ENCODE measurements at regions not wholly inside any gene's neighbourhood (a gene's known extent, or its start where the extent isn't known, plus 50 kb on each side); places are given as distances from the start of the nearest gene placed in this dataset.
"Not testable (repeated sequence)": the region's sequence is repeated elsewhere in the genome, so short reads cannot be mapped to it uniquely, and the experiment has no call there.

DNA sequence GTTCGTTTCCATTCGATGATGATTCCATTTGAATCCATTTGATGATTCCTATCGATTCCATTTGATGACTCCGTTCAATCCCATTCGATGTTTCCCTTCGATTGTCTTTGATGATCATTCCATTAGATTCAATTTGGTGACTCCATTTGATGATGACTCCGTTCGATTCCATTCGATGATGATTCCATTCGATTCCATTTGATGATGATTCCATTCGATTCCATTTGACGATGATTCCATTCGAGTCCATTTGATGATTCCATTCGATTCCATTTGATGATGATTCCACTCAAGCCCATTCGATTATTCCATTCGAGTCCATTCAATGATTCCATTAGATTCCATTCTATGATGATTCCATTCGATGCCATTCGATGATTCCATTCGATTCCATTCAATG is 2730.6 kb downstream of the RPIA start:
- not testable (repeated sequence) for H3K4me3 ChIP-seq (ENCODE audit: low read length in 2 of 2); H3K27me3 ChIP-seq (ENCODE audit: control insufficient read depth in 2 of 2, insufficient read depth in 2 of 2, low read length in 2 of 2); H3K36me3 ChIP-seq (ENCODE audit: control insufficient read depth in 2 of 2, insufficient read depth in 2 of 2, low read length in 2 of 2)

DNA sequence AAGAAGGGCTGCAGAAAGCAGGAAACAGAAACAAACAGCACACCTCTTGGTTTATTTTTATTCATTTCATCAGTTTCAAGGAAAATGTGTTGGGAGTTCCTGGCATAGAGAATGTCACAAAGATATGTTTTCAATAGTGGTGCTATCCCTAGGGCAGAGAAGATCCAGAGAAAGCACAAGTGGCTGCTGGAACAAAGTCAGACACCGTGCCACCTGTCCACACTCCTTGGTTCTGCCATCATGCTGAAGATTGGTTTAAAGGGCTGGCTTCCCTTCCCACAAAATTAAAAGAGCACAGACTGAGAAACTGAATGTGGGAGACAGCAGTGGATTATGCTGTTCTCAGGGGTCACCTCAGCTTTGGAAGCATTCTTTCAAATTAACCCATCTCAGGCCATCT is 2735.7 kb downstream of the RPIA start:
- not testable (repeated sequence) for H3K27ac ChIP-seq (ENCODE audit: low read depth in 2 of 2, low read length in 2 of 2); H3K9ac ChIP-seq (ENCODE audit: low read depth in 1 of 2, low read length in 2 of 2); H3K27me3 ChIP-seq (ENCODE audit: control insufficient read depth in 2 of 2, insufficient read depth in 2 of 2, low read length in 2 of 2); H3K4me1 ChIP-seq (ENCODE audit: control insufficient read depth in 2 of 2, insufficient read depth in 2 of 2, low read length in 2 of 2); H3K36me3 ChIP-seq (ENCODE audit: control insufficient read depth in 2 of 2, insufficient read depth in 2 of 2, low read length in 2 of 2); H3K4me3 ChIP-seq (ENCODE audit: low read length in 2 of 2); H3K9me3 ChIP-seq (ENCODE audit: control insufficient read depth in 2 of 2, low read length in 2 of 2)

More for the DNA sequence above, 2730.6 kb downstream of the RPIA start:
- not testable (repeated sequence) for H3K4me1 ChIP-seq (ENCODE audit: control insufficient read depth in 2 of 2, insufficient read depth in 2 of 2, low read length in 2 of 2); H3K9ac ChIP-seq (ENCODE audit: low read depth in 1 of 2, low read length in 2 of 2); H3K27ac ChIP-seq (ENCODE audit: low read depth in 2 of 2, low read length in 2 of 2)
- H3K9me3 ChIP-seq (ENCODE audit: control insufficient read depth in 2 of 2, low read length in 2 of 2), result peaks cover 2 to 11% of the 10 kb centered on the region in 2 donors

DNA sequence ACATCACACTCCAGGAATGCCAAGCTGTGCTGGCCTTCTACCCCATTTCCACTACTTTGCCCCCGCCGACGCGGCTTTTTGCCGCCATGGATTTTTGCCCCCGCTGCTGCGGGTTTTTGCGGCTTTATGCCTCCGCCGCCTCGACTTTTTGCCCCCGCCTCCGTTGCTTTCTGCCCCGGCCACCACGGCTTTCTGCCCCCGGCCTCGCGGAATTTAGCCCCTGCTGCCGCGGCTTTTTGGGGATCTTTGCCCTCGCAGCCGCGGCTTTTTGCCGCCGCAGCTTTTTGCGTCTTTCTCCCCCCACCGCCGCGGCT is 2750.4 kb downstream of the RPIA start:
- not testable (repeated sequence) for H3K9ac ChIP-seq (ENCODE audit: low read depth in 1 of 2, low read length in 2 of 2); H3K27me3 ChIP-seq (ENCODE audit: control insufficient read depth in 2 of 2, insufficient read depth in 2 of 2, low read length in 2 of 2); H3K9me3 ChIP-seq (ENCODE audit: control insufficient read depth in 2 of 2, low read length in 2 of 2); H3K27ac ChIP-seq (ENCODE audit: low read depth in 2 of 2, low read length in 2 of 2); H3K36me3 ChIP-seq (ENCODE audit: control insufficient read depth in 2 of 2, insufficient read depth in 2 of 2, low read length in 2 of 2); H3K4me3 ChIP-seq (ENCODE audit: low read length in 2 of 2); H3K4me1 ChIP-seq (ENCODE audit: control insufficient read depth in 2 of 2, insufficient read depth in 2 of 2, low read length in 2 of 2)

DNA sequence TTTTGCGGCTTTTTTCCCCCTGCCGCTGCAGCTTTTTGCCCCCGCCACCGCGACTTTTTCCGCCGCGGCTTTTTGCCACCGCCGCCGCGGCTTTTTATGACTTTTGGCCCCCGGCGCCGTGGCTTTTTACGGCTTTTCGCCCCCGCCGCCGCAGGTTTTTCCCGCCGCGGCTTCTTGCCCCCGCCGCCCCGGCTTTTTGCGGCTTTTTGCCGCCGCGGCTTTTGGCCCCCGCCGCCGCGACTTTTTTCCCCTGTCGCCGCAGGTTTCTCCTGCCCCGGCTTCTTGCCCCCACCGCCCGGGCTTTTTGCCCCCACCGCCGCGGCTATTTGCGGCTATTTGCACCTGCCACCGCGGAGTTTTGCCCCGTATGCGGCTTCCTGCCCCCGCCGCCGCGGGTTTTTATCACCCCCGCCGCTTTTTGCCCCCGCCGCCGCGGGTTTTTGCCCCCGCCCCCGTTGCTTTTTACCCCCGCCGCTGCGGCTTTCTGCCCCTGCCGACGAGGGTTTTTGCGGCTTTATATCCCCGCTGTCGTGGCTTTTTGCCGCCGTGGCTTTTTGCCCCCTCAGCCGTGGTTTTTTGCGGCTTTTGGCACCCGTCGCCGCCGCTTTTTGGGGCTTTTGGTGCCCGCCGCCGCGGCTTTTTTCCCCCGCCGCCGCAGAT is 2750.9 kb downstream of the RPIA start:
- H3K27me3 ChIP-seq (ENCODE audit: control insufficient read depth in 2 of 2, insufficient read depth in 2 of 2, low read length in 2 of 2), result peaks cover 2 to 3% of the 10 kb centered on the region in 2 donors
- H3K4me1 ChIP-seq (ENCODE audit: control insufficient read depth in 2 of 2, insufficient read depth in 2 of 2, low read length in 2 of 2), result no peaks in the 10 kb centered on the region
- H3K4me3 ChIP-seq (ENCODE audit: low read length in 2 of 2), result no peak overlapping the region
- no peak overlapping the region for H3K9ac ChIP-seq (ENCODE audit: low read depth in 1 of 2, low read length in 2 of 2)
- no peaks in the 10 kb centered on the region for H3K36me3 ChIP-seq (ENCODE audit: control insufficient read depth in 2 of 2, insufficient read depth in 2 of 2, low read length in 2 of 2)
- H3K9me3 ChIP-seq (ENCODE audit: control insufficient read depth in 2 of 2, low read length in 2 of 2), result no peaks in the 10 kb centered on the region
- H3K27ac ChIP-seq (ENCODE audit: low read depth in 2 of 2, low read length in 2 of 2), result no peak overlapping the region

DNA sequence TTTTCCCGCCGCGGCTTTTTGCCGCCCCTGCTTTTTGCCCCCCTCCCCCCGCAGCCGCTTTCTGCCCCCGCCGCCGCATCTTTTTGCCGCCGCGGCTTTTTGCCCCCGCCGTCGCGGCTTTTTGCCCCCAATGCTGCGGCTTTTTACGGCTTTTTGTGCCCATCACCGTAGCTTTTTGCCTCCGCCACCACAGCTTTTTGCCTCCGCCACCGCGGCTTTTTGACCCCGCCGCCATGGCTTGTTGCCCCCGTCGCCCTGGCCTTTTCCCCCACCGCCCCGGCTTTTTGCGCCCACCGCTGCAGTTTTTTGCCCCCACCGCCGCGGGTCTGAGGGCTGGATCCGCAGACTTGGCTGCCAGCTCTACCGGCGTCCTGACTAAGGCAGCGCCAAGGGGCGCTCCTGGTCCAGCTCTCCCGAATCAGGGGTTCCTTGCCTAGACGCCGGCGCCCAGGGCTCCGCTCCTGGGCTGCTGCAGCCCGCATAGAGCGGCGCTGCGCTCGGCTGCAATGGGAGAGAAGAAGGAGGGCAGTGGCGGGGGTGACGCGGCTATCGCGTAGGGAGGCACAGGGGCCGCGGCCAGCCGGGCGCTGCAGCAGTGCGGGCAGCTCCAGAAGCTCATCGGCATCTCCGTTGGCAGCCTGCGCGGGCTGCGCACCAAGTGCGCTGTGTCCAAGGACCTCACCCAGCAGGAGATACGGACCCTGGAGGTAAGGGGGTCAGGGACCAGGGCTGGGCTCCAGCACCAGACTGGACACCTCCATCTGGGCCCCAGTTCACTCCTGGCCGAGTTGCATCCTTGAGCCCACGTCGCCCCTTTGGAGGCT is 2751.6 kb downstream of the RPIA start:
- H3K36me3 ChIP-seq (ENCODE audit: control insufficient read depth in 2 of 2, insufficient read depth in 2 of 2, low read length in 2 of 2); H3K9me3 ChIP-seq (ENCODE audit: control insufficient read depth in 2 of 2, low read length in 2 of 2); H3K4me3 ChIP-seq (ENCODE audit: low read length in 2 of 2); H3K9ac ChIP-seq (ENCODE audit: low read depth in 1 of 2, low read length in 2 of 2); H3K27ac ChIP-seq (ENCODE audit: low read depth in 2 of 2, low read length in 2 of 2); H3K4me1 ChIP-seq (ENCODE audit: control insufficient read depth in 2 of 2, insufficient read depth in 2 of 2, low read length in 2 of 2); H3K27me3 ChIP-seq (ENCODE audit: control insufficient read depth in 2 of 2, insufficient read depth in 2 of 2, low read length in 2 of 2): not testable (repeated sequence)

DNA sequence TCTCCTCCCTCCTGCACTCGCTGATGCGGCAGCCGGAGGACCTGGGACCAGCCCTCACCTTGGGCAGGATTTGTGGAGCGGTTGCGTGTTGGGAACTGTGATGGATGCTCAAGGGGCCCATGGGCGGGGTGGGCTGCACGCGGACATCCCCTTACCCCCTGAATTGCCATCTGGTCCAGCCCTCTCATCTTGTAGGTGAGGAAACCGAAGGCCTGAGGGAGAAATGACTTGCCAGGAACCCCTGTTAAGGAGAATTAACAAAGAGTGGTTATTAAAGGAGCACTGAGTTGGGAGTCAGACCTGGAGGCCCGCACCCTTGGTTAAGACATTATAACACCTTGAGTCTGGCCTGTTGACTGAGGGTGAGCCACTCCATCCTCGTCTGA is 2752.2 kb downstream of the RPIA start:
- H3K4me3 ChIP-seq (ENCODE audit: low read length in 2 of 2); H3K4me1 ChIP-seq (ENCODE audit: control insufficient read depth in 2 of 2, insufficient read depth in 2 of 2, low read length in 2 of 2); H3K27ac ChIP-seq (ENCODE audit: low read depth in 2 of 2, low read length in 2 of 2); H3K36me3 ChIP-seq (ENCODE audit: control insufficient read depth in 2 of 2, insufficient read depth in 2 of 2, low read length in 2 of 2); H3K9ac ChIP-seq (ENCODE audit: low read depth in 1 of 2, low read length in 2 of 2); H3K27me3 ChIP-seq (ENCODE audit: control insufficient read depth in 2 of 2, insufficient read depth in 2 of 2, low read length in 2 of 2); H3K9me3 ChIP-seq (ENCODE audit: control insufficient read depth in 2 of 2, low read length in 2 of 2): not testable (repeated sequence)

DNA sequence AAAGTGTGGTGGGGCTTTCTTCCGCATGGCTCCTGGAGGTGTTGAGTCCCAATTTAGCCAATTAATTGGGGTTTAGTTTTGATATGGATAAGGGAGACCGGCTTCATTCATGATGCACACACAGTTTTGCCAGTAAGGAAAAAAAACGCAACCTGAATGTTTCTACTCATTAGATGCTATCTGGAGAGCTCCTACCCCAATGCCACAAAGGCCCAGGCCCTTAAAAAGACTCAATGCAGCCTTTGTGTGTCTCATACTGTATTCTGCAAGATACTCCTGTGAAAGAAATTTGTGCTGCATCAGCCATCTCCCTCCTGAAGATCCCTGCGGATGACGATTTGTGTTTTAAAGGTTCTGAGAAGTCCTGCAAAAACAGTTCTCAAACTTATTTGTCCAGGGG is 2754.2 kb downstream of the RPIA start:
- not testable (repeated sequence) for H3K27me3 ChIP-seq (ENCODE audit: control insufficient read depth in 2 of 2, insufficient read depth in 2 of 2, low read length in 2 of 2); H3K36me3 ChIP-seq (ENCODE audit: control insufficient read depth in 2 of 2, insufficient read depth in 2 of 2, low read length in 2 of 2); H3K4me1 ChIP-seq (ENCODE audit: control insufficient read depth in 2 of 2, insufficient read depth in 2 of 2, low read length in 2 of 2); H3K9ac ChIP-seq (ENCODE audit: low read depth in 1 of 2, low read length in 2 of 2); H3K4me3 ChIP-seq (ENCODE audit: low read length in 2 of 2); H3K9me3 ChIP-seq (ENCODE audit: control insufficient read depth in 2 of 2, low read length in 2 of 2); H3K27ac ChIP-seq (ENCODE audit: low read depth in 2 of 2, low read length in 2 of 2)

DNA sequence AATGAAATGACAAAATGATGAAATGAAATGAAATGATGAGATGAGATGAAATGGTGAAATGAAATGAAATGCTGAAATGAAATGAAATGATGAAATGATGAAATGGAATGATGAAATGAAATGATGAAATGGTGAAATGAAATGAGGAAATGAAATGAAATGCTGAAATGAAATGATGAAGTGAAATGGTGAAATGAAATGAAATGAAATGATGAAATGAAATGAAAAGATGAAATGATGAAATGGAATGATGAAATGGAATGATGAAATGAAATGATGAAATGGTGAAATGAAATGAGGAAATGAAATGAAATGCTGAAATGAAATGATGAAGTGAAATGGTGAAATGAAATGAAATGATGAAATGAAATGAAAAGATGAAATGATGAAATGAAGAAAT is 2755.0 kb downstream of the RPIA start:
- not testable (repeated sequence) for H3K36me3 ChIP-seq (ENCODE audit: control insufficient read depth in 2 of 2, insufficient read depth in 2 of 2, low read length in 2 of 2); H3K27me3 ChIP-seq (ENCODE audit: control insufficient read depth in 2 of 2, insufficient read depth in 2 of 2, low read length in 2 of 2); H3K9ac ChIP-seq (ENCODE audit: low read depth in 1 of 2, low read length in 2 of 2); H3K4me3 ChIP-seq (ENCODE audit: low read length in 2 of 2); H3K4me1 ChIP-seq (ENCODE audit: control insufficient read depth in 2 of 2, insufficient read depth in 2 of 2, low read length in 2 of 2); H3K9me3 ChIP-seq (ENCODE audit: control insufficient read depth in 2 of 2, low read length in 2 of 2); H3K27ac ChIP-seq (ENCODE audit: low read depth in 2 of 2, low read length in 2 of 2)

DNA sequence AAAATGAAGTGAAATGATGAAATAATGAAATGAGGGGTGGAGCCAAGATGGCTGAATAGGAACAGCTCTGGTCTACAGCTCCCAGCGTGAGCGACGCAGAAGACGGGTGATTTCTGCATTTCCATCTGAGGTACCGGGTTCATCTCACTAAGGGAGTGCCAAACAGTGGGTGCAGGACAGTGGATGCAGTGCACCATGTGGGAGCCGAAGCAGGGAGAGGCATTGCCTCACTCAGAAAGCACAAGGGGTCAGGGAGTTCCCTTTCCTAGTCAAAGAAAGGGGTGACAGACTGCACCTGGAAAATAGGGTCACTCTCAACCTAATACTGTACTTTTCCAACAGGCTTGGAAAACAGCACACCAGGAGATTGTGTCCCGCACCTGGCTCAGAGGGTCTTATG is 2755.4 kb downstream of the RPIA start:
- not testable (repeated sequence) for H3K36me3 ChIP-seq (ENCODE audit: control insufficient read depth in 2 of 2, insufficient read depth in 2 of 2, low read length in 2 of 2); H3K4me3 ChIP-seq (ENCODE audit: low read length in 2 of 2); H3K27me3 ChIP-seq (ENCODE audit: control insufficient read depth in 2 of 2, insufficient read depth in 2 of 2, low read length in 2 of 2); H3K9me3 ChIP-seq (ENCODE audit: control insufficient read depth in 2 of 2, low read length in 2 of 2); H3K27ac ChIP-seq (ENCODE audit: low read depth in 2 of 2, low read length in 2 of 2); H3K9ac ChIP-seq (ENCODE audit: low read depth in 1 of 2, low read length in 2 of 2); H3K4me1 ChIP-seq (ENCODE audit: control insufficient read depth in 2 of 2, insufficient read depth in 2 of 2, low read length in 2 of 2)

DNA sequence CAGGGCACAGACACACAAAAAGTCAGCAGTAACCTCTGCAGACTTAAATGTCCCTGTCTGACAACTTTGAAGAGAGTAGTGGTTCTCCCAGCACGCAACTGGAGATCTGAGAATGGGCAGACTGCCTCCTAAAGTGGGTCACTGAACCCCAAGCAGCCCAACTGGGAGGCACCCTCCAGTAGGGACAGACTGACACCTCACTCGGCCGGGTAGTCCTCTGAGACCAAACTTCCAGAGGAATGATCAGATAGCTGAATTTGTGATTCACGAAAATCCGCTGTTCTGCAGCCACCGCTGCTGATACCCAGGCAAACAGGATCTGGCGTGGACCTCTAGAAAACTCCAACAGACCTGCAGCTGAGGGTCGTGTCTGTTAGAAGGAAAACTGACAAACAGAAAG is 2756.0 kb downstream of the RPIA start:
- not testable (repeated sequence) for H3K27me3 ChIP-seq (ENCODE audit: control insufficient read depth in 2 of 2, insufficient read depth in 2 of 2, low read length in 2 of 2); H3K9ac ChIP-seq (ENCODE audit: low read depth in 1 of 2, low read length in 2 of 2); H3K4me3 ChIP-seq (ENCODE audit: low read length in 2 of 2); H3K9me3 ChIP-seq (ENCODE audit: control insufficient read depth in 2 of 2, low read length in 2 of 2); H3K4me1 ChIP-seq (ENCODE audit: control insufficient read depth in 2 of 2, insufficient read depth in 2 of 2, low read length in 2 of 2); H3K36me3 ChIP-seq (ENCODE audit: control insufficient read depth in 2 of 2, insufficient read depth in 2 of 2, low read length in 2 of 2); H3K27ac ChIP-seq (ENCODE audit: low read depth in 2 of 2, low read length in 2 of 2)

DNA sequence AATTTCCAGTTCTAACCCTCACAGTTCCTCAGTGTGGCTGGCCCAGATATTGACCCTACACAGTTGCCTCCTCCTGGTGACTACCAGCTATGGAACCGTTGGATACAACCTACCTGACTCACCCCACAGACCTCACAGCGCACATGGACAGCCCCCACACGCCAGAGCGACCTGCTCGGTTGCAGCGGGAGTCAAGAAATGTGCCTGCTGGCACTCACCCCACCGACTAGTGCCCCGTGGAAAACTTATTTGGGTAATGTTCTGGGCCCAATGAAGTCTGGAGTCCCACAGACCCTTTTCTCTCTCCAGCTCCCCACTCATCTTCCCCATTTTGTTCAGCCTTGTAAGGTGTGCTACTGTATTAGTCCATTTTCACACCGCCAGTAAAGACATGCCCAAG is 2770.8 kb downstream of the RPIA start:
- H3K27ac ChIP-seq (ENCODE audit: low read depth in 2 of 2, low read length in 2 of 2); H3K4me1 ChIP-seq (ENCODE audit: control insufficient read depth in 2 of 2, insufficient read depth in 2 of 2, low read length in 2 of 2); H3K9me3 ChIP-seq (ENCODE audit: control insufficient read depth in 2 of 2, low read length in 2 of 2); H3K9ac ChIP-seq (ENCODE audit: low read depth in 1 of 2, low read length in 2 of 2); H3K4me3 ChIP-seq (ENCODE audit: low read length in 2 of 2); H3K27me3 ChIP-seq (ENCODE audit: control insufficient read depth in 2 of 2, insufficient read depth in 2 of 2, low read length in 2 of 2); H3K36me3 ChIP-seq (ENCODE audit: control insufficient read depth in 2 of 2, insufficient read depth in 2 of 2, low read length in 2 of 2): not testable (repeated sequence)
